ENCODE measurements at regions not wholly inside any gene's neighbourhood (a gene's known extent, or its start where the extent isn't known, plus 50 kb on each side); places are given as distances from the start of the nearest gene placed in this dataset.

DNA sequence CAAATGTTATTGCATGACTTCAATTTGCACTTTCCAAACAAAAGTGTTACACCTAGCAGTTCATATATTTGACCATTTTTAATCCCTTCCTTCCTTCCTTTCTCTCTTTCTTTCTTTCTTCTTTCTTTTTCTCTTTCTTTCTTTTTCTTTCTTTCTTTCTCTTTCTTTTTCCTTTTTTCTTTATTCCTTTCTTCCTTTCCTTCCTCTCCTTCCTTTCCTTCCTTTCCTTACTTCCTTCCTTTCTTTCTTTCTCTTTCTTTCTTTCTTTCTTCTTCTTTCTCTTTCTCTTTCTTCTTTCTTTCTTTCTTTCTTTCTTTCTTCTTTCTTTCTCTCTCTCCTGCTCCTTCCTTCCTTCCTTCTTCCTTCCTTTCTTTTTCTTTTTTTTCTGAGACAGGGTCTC lies 146.7 kb upstream of the ALKAL2 start:
- TF ChIP-seq EZH2 (IDR thresholded peaks at IDR 0.05; ENCODE audit: low read depth): no peak
- TF ChIP-seq, protein P1, sequence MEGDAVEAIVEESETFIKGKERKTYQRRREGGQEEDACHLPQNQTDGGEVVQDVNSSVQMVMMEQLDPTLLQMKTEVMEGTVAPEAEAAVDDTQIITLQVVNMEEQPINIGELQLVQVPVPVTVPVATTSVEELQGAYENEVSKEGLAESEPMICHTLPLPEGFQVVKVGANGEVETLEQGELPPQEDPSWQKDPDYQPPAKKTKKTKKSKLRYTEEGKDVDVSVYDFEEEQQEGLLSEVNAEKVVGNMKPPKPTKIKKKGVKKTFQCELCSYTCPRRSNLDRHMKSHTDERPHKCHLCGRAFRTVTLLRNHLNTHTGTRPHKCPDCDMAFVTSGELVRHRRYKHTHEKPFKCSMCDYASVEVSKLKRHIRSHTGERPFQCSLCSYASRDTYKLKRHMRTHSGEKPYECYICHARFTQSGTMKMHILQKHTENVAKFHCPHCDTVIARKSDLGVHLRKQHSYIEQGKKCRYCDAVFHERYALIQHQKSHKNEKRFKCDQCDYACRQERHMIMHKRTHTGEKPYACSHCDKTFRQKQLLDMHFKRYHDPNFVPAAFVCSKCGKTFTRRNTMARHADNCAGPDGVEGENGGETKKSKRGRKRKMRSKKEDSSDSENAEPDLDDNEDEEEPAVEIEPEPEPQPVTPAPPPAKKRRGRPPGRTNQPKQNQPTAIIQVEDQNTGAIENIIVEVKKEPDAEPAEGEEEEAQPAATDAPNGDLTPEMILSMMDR (conservative IDR thresholded peaks at IDR 0.05): no peak
